CD4-positive, alpha-beta memory T cell (primary cell): ENCODE measurements at regions not wholly inside any gene's neighbourhood (a gene's known extent, or its start where the extent isn't known, plus 50 kb on each side); places are given as distances from the start of the nearest gene placed in this dataset.

Experiments
- CTCF ChIA-PET: fragments of 350-600 bp; sonication (Branson Sonifier 250); formaldehyde crosslinking; loops from one replicate; lab custom pipeline; 2021; ENCODE audit warnings: inconsistent platforms; ENCODE audit not compliant: partially characterized antibody; lab: Charles Lee
- POLR2A ChIA-PET: fragments of 350-600 bp; sonication (Branson Sonifier 250); formaldehyde crosslinking; loops from one replicate; lab custom pipeline; 2021; ENCODE audit not compliant: partially characterized antibody; lab: Charles Lee
- DNase-seq, 5 donors: peaks; one replicate each; pipeline versions ENCODE4 v3.0.0 to v3.0.0-alpha.2; 2020 to 2022; ENCODE audit warnings: mixed read lengths in 1 of 5
- H3K27ac ChIP-seq: one replicate; pipeline ENCODE4 v1.7.0; 2013; ENCODE audit warnings: low read depth, low read length
- H3K27me3 ChIP-seq: 2 replicates; pipeline ENCODE4 v1.7.0; 2013; ENCODE audit warnings: mild to moderate bottlenecking, low read length, moderate library complexity; ENCODE audit not compliant: insufficient read depth
- H3K36me3 ChIP-seq: 2 replicates; pipeline ENCODE4 v1.7.0; 2013; ENCODE audit warnings: mild to moderate bottlenecking, low read length, moderate library complexity; ENCODE audit not compliant: insufficient read depth
- H3K4me1 ChIP-seq: 2 replicates; pipeline ENCODE4 v1.7.0; 2013; ENCODE audit warnings: mild to moderate bottlenecking, low read length, moderate library complexity; ENCODE audit not compliant: insufficient read depth
- H3K4me3 ChIP-seq, 2 donors: one replicate each; pipeline ENCODE4 v1.7.0; 2013; ENCODE audit warnings: low read length in 2 of 2, mild to moderate bottlenecking in 1 of 2
- H3K9me3 ChIP-seq, 2 donors: one replicate each; pipeline ENCODE4 v1.7.0; 2013; ENCODE audit warnings: low read length in 2 of 2, control low read depth in 1 of 2; ENCODE audit not compliant: control insufficient read depth in 1 of 2
- H3K27ac Mint-ChIP-seq, 7 donors: one replicate each; pipeline ENCODE4 v1.8.0; 2020 to 2021; ENCODE audit warnings: mixed read lengths in 7 of 7, mild to moderate bottlenecking in 6 of 7, inconsistent platforms in 3 of 7, moderate library complexity in 3 of 7
- H3K27me3 Mint-ChIP-seq, 2 donors: one replicate each; pipeline ENCODE4 v1.8.0; 2020 to 2021; ENCODE audit warnings: mixed read lengths in 2 of 2
- H3K36me3 Mint-ChIP-seq, 2 donors: one replicate each; pipeline ENCODE4 v1.8.0; 2020 to 2021; ENCODE audit warnings: mixed read lengths in 2 of 2, inconsistent platforms in 1 of 2, mild to moderate bottlenecking in 1 of 2
- H3K4me1 Mint-ChIP-seq, 4 donors: one replicate each; pipeline ENCODE4 v1.8.0; 2020 to 2021; ENCODE audit warnings: mixed read lengths in 4 of 4, mild to moderate bottlenecking in 1 of 4
- H3K4me3 Mint-ChIP-seq, 8 donors: one replicate each; pipeline ENCODE4 v1.8.0; 2020 to 2021; ENCODE audit warnings: mixed read lengths in 8 of 8, mild to moderate bottlenecking in 7 of 8, moderate library complexity in 6 of 8, inconsistent platforms in 3 of 8
- H3K9me3 Mint-ChIP-seq, 8 donors: one replicate each; pipeline ENCODE4 v1.8.0; 2020 to 2021; ENCODE audit warnings: mixed read lengths in 8 of 8, mild to moderate bottlenecking in 5 of 8, inconsistent platforms in 3 of 8, moderate library complexity in 1 of 8
- intact Hi-C: fragments of 100-400 bp; cut with micrococcal nuclease; formaldehyde crosslinking; loops from one replicate; pipeline ENCODE4 v1.15.1; 2023

DNA sequence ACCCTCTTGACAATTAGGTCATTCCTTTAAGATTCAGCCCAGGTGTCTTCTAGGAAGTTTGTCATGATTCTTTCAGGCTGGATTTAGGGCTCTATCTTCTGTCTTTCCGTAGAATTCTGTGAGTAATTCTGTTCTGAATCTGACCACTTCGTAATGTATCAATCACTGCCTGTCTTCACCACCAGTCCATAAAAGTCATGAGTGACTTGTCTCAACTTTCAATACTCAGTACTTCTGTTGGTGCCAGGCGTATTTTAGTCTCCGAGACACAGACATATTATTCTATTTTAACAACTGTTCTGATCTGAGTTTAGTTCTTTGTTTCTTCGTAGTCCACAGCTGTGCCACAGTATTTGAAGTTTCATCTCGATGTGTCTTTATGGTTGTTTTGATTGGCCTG is 310.7 kb downstream of the PPARGC1A start:
- Mint-ChIP-seq H3K4me1 (no peaks in the 10 kb centered on the region), H3K4me3 (no peak overlapping the region), H3K36me3 (no peaks in the 10 kb centered on the region), H3K9me3 (peaks cover 0 to 5% (median 3%) of the 10 kb centered on the region in 8 donors), H3K27me3 (no peaks in the 10 kb centered on the region), H3K27ac (no peak overlapping the region)
- Histone ChIP-seq H3K9me3 (no peaks in the 10 kb centered on the region), H3K4me3 (no peak overlapping the region), H3K27ac (no peak overlapping the region), H3K4me1 (no peaks in the 10 kb centered on the region), H3K27me3 (no peaks in the 10 kb centered on the region), H3K36me3 (no peaks in the 10 kb centered on the region)
- POLR2A ChIA-PET, result no interaction called here
- intact Hi-C loops, result no loop called here
- no peak for DNase-seq
- CTCF ChIA-PET, result no interaction called here

- Mint-ChIP-seq H3K4me3 (no peak overlapping the region), H3K4me1 (no peaks in the 10 kb centered on the region), H3K27ac (no peak overlapping the region), H3K36me3 (no peaks in the 10 kb centered on the region), H3K9me3 (peaks cover 0 to 14% (median 6%) of the 10 kb centered on the region in 8 donors), H3K27me3 (no peaks in the 10 kb centered on the region)
- intact Hi-C loops, result no loop called here
- CTCF ChIA-PET, result no interaction called here
- H3K27ac ChIP-seq, result no peak overlapping the region
- H3K9me3 ChIP-seq, result no peaks in the 10 kb centered on the region
- no peak for DNase-seq
- H3K36me3 ChIP-seq, result no peaks in the 10 kb centered on the region
- H3K4me3 ChIP-seq, result no peak overlapping the region
- no peaks in the 10 kb centered on the region for H3K4me1 ChIP-seq
- POLR2A ChIA-PET, result no interaction called here
- no peaks in the 10 kb centered on the region for H3K27me3 ChIP-seq
Measured at GRCh38 chr4:23577398-23577797, 312.4 kb downstream of the PPARGC1A start.

GRCh38 chr4:23572382-23572781 is 317.5 kb downstream of the PPARGC1A start:
- Histone ChIP-seq H3K4me3 (no peak overlapping the region), H3K4me1 (no peaks in the 10 kb centered on the region), H3K27ac (no peak overlapping the region), H3K9me3 (no peaks in the 10 kb centered on the region), H3K36me3 (no peaks in the 10 kb centered on the region), H3K27me3 (no peaks in the 10 kb centered on the region)
- peaks cover 0 to 19% (median 8%) of the 10 kb centered on the region in 8 donors for H3K9me3 Mint-ChIP-seq
- H3K27ac Mint-ChIP-seq, result no peak overlapping the region
- POLR2A ChIA-PET, result no interaction called here
- intact Hi-C loops, result no loop called here
- H3K36me3 Mint-ChIP-seq, result no peaks in the 10 kb centered on the region
- H3K4me3 Mint-ChIP-seq, result no peak overlapping the region
- DNase-seq, result no peak
- no peaks in the 10 kb centered on the region for H3K27me3 Mint-ChIP-seq
- CTCF ChIA-PET, result no interaction called here
- H3K4me1 Mint-ChIP-seq, result no peaks in the 10 kb centered on the region

DNA sequence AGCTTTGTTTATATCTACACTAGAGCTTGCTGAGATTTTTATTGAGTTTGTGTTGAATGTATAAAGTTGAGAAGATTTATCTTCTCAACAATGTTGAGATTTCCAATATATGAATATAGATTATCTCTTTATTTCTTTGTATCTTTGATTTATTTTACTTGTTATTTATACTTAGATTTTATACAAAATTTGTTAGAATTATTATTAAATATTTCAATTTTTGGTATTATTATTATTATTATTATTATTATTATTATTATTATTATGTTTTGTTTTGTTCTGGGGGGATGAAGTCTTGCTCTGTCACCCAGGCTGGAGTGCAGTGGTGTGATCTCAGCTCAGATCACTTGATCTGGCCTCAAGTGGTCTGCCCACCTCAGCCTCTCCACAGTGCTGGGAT is 322.5 kb downstream of the PPARGC1A start:
- intact Hi-C loops, result no loop called here
- no peak overlapping the region for H3K4me3 Mint-ChIP-seq

DNA sequence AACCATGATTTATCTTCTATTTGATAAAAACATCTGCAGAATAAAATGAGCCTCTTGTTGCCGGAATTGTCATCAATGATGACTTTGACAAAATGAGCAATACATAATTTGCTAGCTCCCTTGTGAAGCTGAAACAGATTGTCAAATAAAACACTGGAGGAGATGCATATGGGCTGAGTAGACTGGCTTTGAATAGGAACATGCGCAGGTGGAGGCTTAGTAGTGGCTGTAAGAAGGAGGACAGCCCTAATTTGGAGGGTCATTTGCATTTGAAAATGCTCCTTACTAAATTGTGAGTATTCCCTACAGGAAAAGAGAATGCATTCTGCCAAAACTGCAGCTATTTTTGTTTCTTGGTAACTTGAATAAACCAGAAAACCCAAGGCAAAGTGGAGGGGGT is 329.1 kb downstream of the PPARGC1A start:
- Histone ChIP-seq H3K27ac (no peak overlapping the region), H3K9me3 (no peaks in the 10 kb centered on the region), H3K27me3 (no peaks in the 10 kb centered on the region), H3K4me3 (no peak overlapping the region), H3K4me1 (no peaks in the 10 kb centered on the region), H3K36me3 (no peaks in the 10 kb centered on the region)
- H3K4me3 Mint-ChIP-seq, result no peak overlapping the region
- ChIA-PET POLR2A (no interaction called here), CTCF (no interaction called here)
- no peak for DNase-seq
- intact Hi-C loops, result no loop called here
- H3K4me1 Mint-ChIP-seq, result no peaks in the 10 kb centered on the region
- no peaks in the 10 kb centered on the region for H3K36me3 Mint-ChIP-seq
- H3K9me3 Mint-ChIP-seq, result peaks cover 0 to 16% (median 6%) of the 10 kb centered on the region in 8 donors
- H3K27ac Mint-ChIP-seq, result no peak overlapping the region
- no peaks in the 10 kb centered on the region for H3K27me3 Mint-ChIP-seq

More for the DNA sequence above, 322.5 kb downstream of the PPARGC1A start:
- H3K36me3 ChIP-seq, result no peaks in the 10 kb centered on the region
- Mint-ChIP-seq H3K4me1 (no peaks in the 10 kb centered on the region), H3K27me3 (no peaks in the 10 kb centered on the region), H3K9me3 (peaks cover 0 to 10% (median 4%) of the 10 kb centered on the region in 8 donors), H3K27ac (no peak overlapping the region), H3K36me3 (no peaks in the 10 kb centered on the region)
- no peaks in the 10 kb centered on the region for H3K9me3 ChIP-seq
- no peak for DNase-seq
- POLR2A ChIA-PET, result no interaction called here
- no peaks in the 10 kb centered on the region for H3K4me1 ChIP-seq
- no peaks in the 10 kb centered on the region for H3K27me3 ChIP-seq
- CTCF ChIA-PET, result no interaction called here
- no peak overlapping the region for H3K27ac ChIP-seq
- no peak overlapping the region for H3K4me3 ChIP-seq

- H3K36me3 ChIP-seq, result no peaks in the 10 kb centered on the region
- Mint-ChIP-seq H3K36me3 (no peaks in the 10 kb centered on the region), H3K27ac (no peak overlapping the region), H3K9me3 (peaks cover 0 to 31% (median 10%) of the 10 kb centered on the region in 8 donors), H3K4me3 (no peak overlapping the region), H3K27me3 (no peaks in the 10 kb centered on the region), H3K4me1 (no peaks in the 10 kb centered on the region)
- H3K27me3 ChIP-seq, result no peaks in the 10 kb centered on the region
- no peak overlapping the region for H3K27ac ChIP-seq
- CTCF ChIA-PET, result no interaction called here
- H3K9me3 ChIP-seq, result peaks cover 0 to 3% of the 10 kb centered on the region in 2 donors
- POLR2A ChIA-PET, result no interaction called here
- intact Hi-C loops, result no loop called here
- no peak overlapping the region for H3K4me3 ChIP-seq
- DNase-seq, result no peak
- H3K4me1 ChIP-seq, result no peaks in the 10 kb centered on the region
Measured at GRCh38 chr4:23558101-23558500, 331.7 kb downstream of the PPARGC1A start.

DNA sequence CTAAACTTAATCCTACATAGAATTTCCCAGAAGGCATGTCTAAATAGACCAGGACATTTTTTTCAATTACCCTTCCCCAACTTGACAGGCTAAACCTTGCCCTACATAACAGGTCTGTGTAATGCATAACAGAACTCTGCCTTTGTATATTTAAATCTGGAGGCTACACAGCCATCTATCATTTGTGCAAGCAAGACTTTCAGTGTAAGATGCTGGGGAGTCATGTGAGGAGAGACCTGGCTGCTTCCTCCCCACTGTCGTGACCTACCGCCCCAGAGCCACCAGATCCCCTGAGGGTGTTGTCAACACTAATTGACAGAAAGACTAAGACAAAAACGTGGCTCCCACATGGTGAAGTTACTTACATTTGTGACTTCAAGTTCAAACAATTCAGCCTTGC is 342.2 kb downstream of the PPARGC1A start:
- H3K27me3 Mint-ChIP-seq, result no peaks in the 10 kb centered on the region
- CTCF ChIA-PET, result no interaction called here
- no peak overlapping the region for H3K4me3 Mint-ChIP-seq
- H3K27ac Mint-ChIP-seq, result no peak overlapping the region
- H3K27ac ChIP-seq, result no peak overlapping the region
- POLR2A ChIA-PET, result no interaction called here
- H3K4me1 ChIP-seq, result no peaks in the 10 kb centered on the region
- H3K9me3 Mint-ChIP-seq, result peaks cover 2 to 9% (median 5%) of the 10 kb centered on the region in 8 donors
- no peak overlapping the region for H3K4me3 ChIP-seq
- no peak for DNase-seq
- intact Hi-C loops, result no loop called here
- no peaks in the 10 kb centered on the region for H3K9me3 ChIP-seq
- no peaks in the 10 kb centered on the region for H3K27me3 ChIP-seq
- no peaks in the 10 kb centered on the region for H3K4me1 Mint-ChIP-seq
- H3K36me3 ChIP-seq, result no peaks in the 10 kb centered on the region
- no peaks in the 10 kb centered on the region for H3K36me3 Mint-ChIP-seq

- ChIA-PET POLR2A (no interaction called here), CTCF (no interaction called here)
- Histone ChIP-seq H3K9me3 (no peaks in the 10 kb centered on the region), H3K27me3 (no peaks in the 10 kb centered on the region), H3K4me3 (no peak overlapping the region), H3K36me3 (no peaks in the 10 kb centered on the region), H3K27ac (no peak overlapping the region), H3K4me1 (no peaks in the 10 kb centered on the region)
- no peak overlapping the region for H3K4me3 Mint-ChIP-seq
- intact Hi-C loops, result no loop called here
- H3K9me3 Mint-ChIP-seq, result peaks cover 2 to 9% (median 5%) of the 10 kb centered on the region in 8 donors
- no peak overlapping the region for H3K27ac Mint-ChIP-seq
- no peak for DNase-seq
- H3K4me1 Mint-ChIP-seq, result no peaks in the 10 kb centered on the region
- H3K27me3 Mint-ChIP-seq, result no peaks in the 10 kb centered on the region
- no peaks in the 10 kb centered on the region for H3K36me3 Mint-ChIP-seq
Measured at GRCh38 chr4:23547096-23547495, 342.8 kb downstream of the PPARGC1A start.
